Ishikawa (cell line): ENCODE measurements at regions not wholly inside any gene's neighbourhood (a gene's known extent, or its start where the extent isn't known, plus 50 kb on each side); places are given as distances from the start of the nearest gene placed in this dataset.

Experiments
- CEBPB ChIP-seq: IDR thresholded peaks from 2 replicates; pipeline ENCODE4 v1.6.1; 2012
- CREB1 ChIP-seq: IDR thresholded peaks from 2 replicates; pipeline ENCODE4 v1.6.1; 2012; ENCODE audit warnings: low read depth
- EGR1 ChIP-seq: IDR thresholded peaks from 2 replicates; pipeline ENCODE4 v1.6.1; 2012
- EP300 ChIP-seq: IDR thresholded peaks from 2 replicates; pipeline ENCODE4 v1.6.1; 2012; ENCODE audit warnings: borderline replicate concordance
- FOXM1 ChIP-seq: IDR thresholded peaks from 2 replicates; pipeline ENCODE4 v1.6.1; 2012; ENCODE audit warnings: low read depth, borderline replicate concordance
- NFIC ChIP-seq: IDR thresholded peaks from 2 replicates; pipeline ENCODE4 v1.6.1; 2012
- YY1 ChIP-seq: IDR thresholded peaks from 2 replicates; pipeline ENCODE4 v1.6.1; 2012; ENCODE audit warnings: low read depth
- TF ChIP-seq, protein P1 (sequence below): IDR thresholded peaks from 2 replicates; pipeline ENCODE4 v1.6.1; 2012

DNA sequence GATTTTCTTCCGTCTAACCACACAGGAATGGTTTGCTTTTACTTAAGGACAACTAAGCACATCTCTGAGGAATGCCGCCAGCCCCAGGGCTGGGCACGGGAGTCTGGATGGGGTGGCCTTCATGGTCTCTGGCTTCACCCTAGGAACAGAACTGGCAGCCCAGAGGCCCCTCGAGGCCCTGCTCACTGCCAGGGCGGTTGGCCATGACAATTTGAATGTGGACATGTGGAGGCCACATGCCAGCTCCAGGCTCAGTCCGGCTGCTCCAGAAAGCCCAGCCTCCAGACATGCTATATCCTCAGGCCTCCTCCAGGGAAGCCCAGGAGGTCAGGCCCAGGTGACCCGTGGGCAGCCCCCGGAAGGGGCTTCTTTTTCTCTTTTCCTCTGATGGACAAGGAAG is 84.0 kb upstream of the FGF3 start:
- TF ChIP-seq NFIC = no peak
- TF ChIP-seq, protein P1, sequence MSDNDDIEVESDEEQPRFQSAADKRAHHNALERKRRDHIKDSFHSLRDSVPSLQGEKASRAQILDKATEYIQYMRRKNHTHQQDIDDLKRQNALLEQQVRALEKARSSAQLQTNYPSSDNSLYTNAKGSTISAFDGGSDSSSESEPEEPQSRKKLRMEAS = no peak
- no peak for TF ChIP-seq EP300
- no peak for TF ChIP-seq YY1
- no peak for TF ChIP-seq EGR1
- no peak for TF ChIP-seq FOXM1
- TF ChIP-seq CEBPB = no peak
- no peak for TF ChIP-seq CREB1
